Ishikawa (cell line): ENCODE measurements at regions not wholly inside any gene's neighbourhood (a gene's known extent, or its start where the extent isn't known, plus 50 kb on each side); places are given as distances from the start of the nearest gene placed in this dataset.

Source experiments
- EP300 ChIP-seq: IDR thresholded peaks from 2 replicates; pipeline ENCODE4 v1.6.1; 2012; ENCODE audit warnings: borderline replicate concordance
- RAD21 ChIP-seq: IDR thresholded peaks from 2 replicates; pipeline ENCODE4 v1.6.1; 2012; ENCODE audit warnings: low read depth
- REST ChIP-seq: IDR thresholded peaks from 2 replicates; pipeline ENCODE4 v1.6.1; 2012; ENCODE audit warnings: low read depth, mild to moderate bottlenecking
- TAF1 ChIP-seq: IDR thresholded peaks from 2 replicates; pipeline ENCODE4 v1.6.1; 2012; ENCODE audit warnings: low read depth, mild to moderate bottlenecking
- TCF12 ChIP-seq: IDR thresholded peaks from 2 replicates; pipeline ENCODE4 v1.6.1; 2012; ENCODE audit warnings: low read depth
- TEAD4 ChIP-seq: IDR thresholded peaks from 2 replicates; pipeline ENCODE4 v1.6.1; 2012
- YY1 ChIP-seq: IDR thresholded peaks from 2 replicates; pipeline ENCODE4 v1.6.1; 2012; ENCODE audit warnings: low read depth
- ZBTB7A ChIP-seq: IDR thresholded peaks from 2 replicates; pipeline ENCODE4 v1.6.1; 2012; ENCODE audit warnings: low read depth

- TF ChIP-seq REST: no peak
- no peak for TF ChIP-seq YY1
- no peak for TF ChIP-seq RAD21
- no peak for TF ChIP-seq TEAD4
- TF ChIP-seq TAF1: no peak
- no peak for TF ChIP-seq EP300
- TF ChIP-seq TCF12: no peak
- no peak for TF ChIP-seq ZBTB7A
Measured at GRCh38 chr14:101112351-101113107, 209.0 kb upstream of the RTL1 start.
